Endothelial cell of umbilical vein (primary cell): ENCODE measurements at regions not wholly inside any gene's neighbourhood (a gene's known extent, or its start where the extent isn't known, plus 50 kb on each side); places are given as distances from the start of the nearest gene placed in this dataset.

Experiments used
- BruUV-seq: library from RNA; stranded (reverse); fragments of 400-500 nt; replicated peaks from 2 replicates; lab custom pipeline; 2021; lab: Mats Ljungman, UMichigan
- CTCF ChIA-PET: fragments of 300-600, 350-600 bp; sonication (Branson Sonifier 250); formaldehyde crosslinking; loops from one replicate; lab custom pipeline; 2021; ENCODE audit warnings: antibody characterized with exemption, inconsistent platforms; lab: Charles Lee
- POLR2A ChIA-PET: fragments of 300-600, 350-600 bp; sonication (Branson Sonifier 250); formaldehyde crosslinking; loops from one replicate; lab custom pipeline; 2021; ENCODE audit warnings: antibody characterized with exemption, inconsistent platforms; lab: Charles Lee
- DNase-seq: peaks from one replicate; pipeline ENCODE4 v3.0.0-alpha.2; 2011; ENCODE audit warnings: low read depth, low spot score
- FAIRE-seq: peaks from 2 replicates; lab custom pipeline; 2011; peaks lifted over from hg19 to GRCh38; lab: Jason Lieb, UNC
- H2AFZ ChIP-seq: 2 replicates; pipeline ENCODE4 v1.6.0; 2012; ENCODE audit warnings: low read depth, low read length, control low read depth, inconsistent platforms
- H3K27ac ChIP-seq: 2 replicates; pipeline ENCODE4 v1.5.1; 2011; ENCODE audit warnings: low read depth, mild to moderate bottlenecking, control low read depth, low read length, moderate library complexity; ENCODE audit not compliant: insufficient read depth
- H3K27me3 ChIP-seq, 2 experiments: 2 replicates each; pipeline versions ENCODE4 v1.6.0 to v1.6.1; 2011; ENCODE audit warnings: low read length in 2 of 2, mixed read lengths in 1 of 2; ENCODE audit not compliant: control insufficient read depth in 2 of 2, insufficient read depth in 2 of 2
- H3K36me3 ChIP-seq, 2 experiments: 2 replicates in 1 of 2; 3 replicates in 1 of 2; pipeline ENCODE4 v1.5.1; 2011; ENCODE audit warnings: low read length in 2 of 2, mild to moderate bottlenecking in 1 of 2, moderate library complexity in 1 of 2; ENCODE audit not compliant: control insufficient read depth in 2 of 2, insufficient read depth in 2 of 2; ENCODE audit errors: extremely low read depth in 1 of 2
- H3K4me1 ChIP-seq: 3 replicates; pipeline ENCODE4 v1.5.1; 2011; ENCODE audit warnings: mild to moderate bottlenecking, low read length; ENCODE audit not compliant: control insufficient read depth, insufficient read depth; ENCODE audit errors: extremely low read depth
- H3K4me2 ChIP-seq: 2 replicates; pipeline ENCODE4 v1.6.1; 2011; ENCODE audit warnings: low read length, control low read depth, mixed read lengths; ENCODE audit not compliant: insufficient read depth
- H3K4me3 ChIP-seq, 3 experiments: fragments of 200-600 bp in 1 of 3; sonication (generic), shearing (Covaris generic) in 1 of 3; replicated peaks in 1 of 3; 2 replicates each; pipeline ENCODE4 v1.5.1; 2011 to 2016; ENCODE audit warnings: control low read depth in 3 of 3, low read length in 3 of 3, mild to moderate bottlenecking in 2 of 3, inconsistent platforms in 1 of 3, low read depth in 1 of 3, moderate library complexity in 1 of 3; ENCODE audit not compliant: insufficient read depth in 1 of 3
- H3K79me2 ChIP-seq: 2 replicates; pipeline ENCODE4 v1.6.0; 2012; ENCODE audit warnings: low read length, inconsistent platforms; ENCODE audit not compliant: control insufficient read depth, insufficient read depth
- H3K9ac ChIP-seq: replicated peaks from 2 replicates; pipeline ENCODE3; 2011; ENCODE audit warnings: low read length, control low read depth; ENCODE audit not compliant: insufficient read depth; ENCODE audit errors: extremely low read depth
- H3K9me1 ChIP-seq: replicated peaks from 3 replicates; pipeline ENCODE4 v1.6.0; 2011; ENCODE audit warnings: mild to moderate bottlenecking, low read length; ENCODE audit not compliant: control insufficient read depth, insufficient read depth; ENCODE audit errors: extremely low read depth
- H3K9me3 ChIP-seq: replicated peaks from 2 replicates; pipeline ENCODE4 v1.5.1; 2012; ENCODE audit warnings: low read length, inconsistent platforms; ENCODE audit not compliant: control insufficient read depth, insufficient read depth
- H4K20me1 ChIP-seq: replicated peaks from 2 replicates; pipeline ENCODE3; 2011; ENCODE audit warnings: mild to moderate bottlenecking, low read length; ENCODE audit not compliant: control insufficient read depth, insufficient read depth; ENCODE audit errors: extremely low read depth
- EZH2 ChIP-seq: IDR thresholded peaks from 2 replicates; pipeline ENCODE4 v1.6.1; 2012; ENCODE audit warnings: borderline replicate concordance, low read depth, mild to moderate bottlenecking, moderate library complexity, low read length, inconsistent platforms; ENCODE audit not compliant: severe bottlenecking
- FOS ChIP-seq: IDR thresholded peaks from 2 replicates; pipeline ENCODE4 v1.6.1; 2011; ENCODE audit warnings: mild to moderate bottlenecking, low read length, moderate library complexity, borderline replicate concordance; ENCODE audit not compliant: insufficient read depth
- GATA2 ChIP-seq: IDR thresholded peaks from 2 replicates; pipeline ENCODE4 v1.7.0; 2011; ENCODE audit warnings: low read depth, mild to moderate bottlenecking, moderate library complexity, mixed read lengths, low read length; ENCODE audit not compliant: insufficient read length, insufficient read depth
- JUN ChIP-seq: IDR thresholded peaks from 2 replicates; pipeline ENCODE4 v1.6.1; 2011; ENCODE audit warnings: borderline replicate concordance, low read depth; ENCODE audit not compliant: insufficient read length, insufficient read depth
- MYC ChIP-seq: IDR thresholded peaks from one replicate; pipeline ENCODE4 v1.6.1; 2011; ENCODE audit warnings: mild to moderate bottlenecking, low read depth, low read length
- POLR2A ChIP-seq: IDR thresholded peaks from 2 replicates; pipeline ENCODE4 v1.6.1; 2012; ENCODE audit warnings: low read depth, mild to moderate bottlenecking, control low read depth, low read length
- POLR2AphosphoS5 ChIP-seq: IDR thresholded peaks from 2 replicates; pipeline ENCODE4 v1.6.1; 2012; ENCODE audit warnings: low read depth, mild to moderate bottlenecking, control low read depth, low read length, moderate library complexity; ENCODE audit not compliant: insufficient read depth
- dilution Hi-C: fragments of 300-500 bp; cut with MboI; formaldehyde crosslinking; loops from one replicate; pipeline ENCODE4 v1.15.0; 2019; ENCODE audit warnings: low sequenced_read_pairs; ENCODE audit not compliant: extremely low pct_ligation_motif_present
- intact Hi-C: fragments of 100-400 bp; cut with micrococcal nuclease; formaldehyde crosslinking; loops from one replicate; pipeline ENCODE4 v1.10.0; 2022
- TF ChIP-seq, protein P1 (sequence below), 2 donors: IDR thresholded peaks; 1 replicate in 1 of 2; 2 replicates in 1 of 2; pipeline ENCODE4 v1.5.1; 2011; ENCODE audit warnings: low read length in 2 of 2, mild to moderate bottlenecking in 2 of 2, moderate library complexity in 2 of 2, control low read depth in 1 of 2, inconsistent platforms in 1 of 2, low read depth in 1 of 2; ENCODE audit not compliant: insufficient read depth in 1 of 2; ENCODE audit errors: extremely low read depth in 1 of 2
- TF ChIP-seq, protein P2 (sequence below): IDR thresholded peaks from 2 replicates; pipeline ENCODE4 v1.6.1; 2011; ENCODE audit not compliant: insufficient read depth, insufficient read length

DNA sequence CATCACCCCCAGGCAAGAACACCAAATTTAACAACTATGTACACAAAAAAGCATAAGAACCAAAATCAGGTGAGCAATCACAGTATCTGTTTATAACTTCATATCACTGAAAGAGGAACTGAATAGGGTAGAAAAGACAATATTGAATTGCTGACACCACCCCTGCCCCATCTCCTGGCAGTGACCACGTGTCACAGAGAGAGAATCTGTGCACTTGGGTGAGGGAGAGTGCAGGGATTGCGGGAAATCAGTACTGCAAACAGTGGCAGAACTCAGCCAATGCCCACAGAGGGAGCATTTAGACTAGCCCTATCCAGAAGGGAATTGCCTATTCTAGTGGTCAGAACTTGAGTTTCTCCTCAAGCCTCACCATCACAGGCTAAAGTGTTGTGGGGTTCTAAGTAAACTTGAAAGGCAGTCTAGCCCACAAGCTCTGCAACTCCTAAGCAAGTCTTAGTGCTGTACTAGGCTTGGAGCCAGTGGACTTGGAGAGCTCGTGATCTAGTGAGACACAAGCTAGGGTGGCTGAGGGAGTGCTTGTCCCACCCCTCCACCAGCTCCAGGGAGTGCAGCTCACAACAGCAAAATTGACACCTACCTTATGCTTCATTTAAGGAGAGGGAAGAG, 82.8 kb upstream of the PTH start:
- dilution Hi-C loops = no loop called here
- no peak overlapping the region for H3K4me3 ChIP-seq
- ChIA-PET POLR2A (no interaction called here), CTCF (no interaction called here)
- H3K36me3 ChIP-seq = no peaks in the 10 kb centered on the region
- H2AFZ ChIP-seq = no peak overlapping the region
- BruUV-seq = no TSS peak
- no peaks in the 10 kb centered on the region for H3K4me1 ChIP-seq
- no peaks in the 10 kb centered on the region for H3K9me3 ChIP-seq
- no peaks in the 10 kb centered on the region for H3K27me3 ChIP-seq
- H3K79me2 ChIP-seq = no peaks in the 10 kb centered on the region
- intact Hi-C loops = no loop called here
- TF ChIP-seq FOS (no peak), GATA2 (no peak), EZH2 (no peak), JUN (no peak), POLR2AphosphoS5 (no peak), MYC (no peak), POLR2A (no peak)
- TF ChIP-seq, protein P1, sequence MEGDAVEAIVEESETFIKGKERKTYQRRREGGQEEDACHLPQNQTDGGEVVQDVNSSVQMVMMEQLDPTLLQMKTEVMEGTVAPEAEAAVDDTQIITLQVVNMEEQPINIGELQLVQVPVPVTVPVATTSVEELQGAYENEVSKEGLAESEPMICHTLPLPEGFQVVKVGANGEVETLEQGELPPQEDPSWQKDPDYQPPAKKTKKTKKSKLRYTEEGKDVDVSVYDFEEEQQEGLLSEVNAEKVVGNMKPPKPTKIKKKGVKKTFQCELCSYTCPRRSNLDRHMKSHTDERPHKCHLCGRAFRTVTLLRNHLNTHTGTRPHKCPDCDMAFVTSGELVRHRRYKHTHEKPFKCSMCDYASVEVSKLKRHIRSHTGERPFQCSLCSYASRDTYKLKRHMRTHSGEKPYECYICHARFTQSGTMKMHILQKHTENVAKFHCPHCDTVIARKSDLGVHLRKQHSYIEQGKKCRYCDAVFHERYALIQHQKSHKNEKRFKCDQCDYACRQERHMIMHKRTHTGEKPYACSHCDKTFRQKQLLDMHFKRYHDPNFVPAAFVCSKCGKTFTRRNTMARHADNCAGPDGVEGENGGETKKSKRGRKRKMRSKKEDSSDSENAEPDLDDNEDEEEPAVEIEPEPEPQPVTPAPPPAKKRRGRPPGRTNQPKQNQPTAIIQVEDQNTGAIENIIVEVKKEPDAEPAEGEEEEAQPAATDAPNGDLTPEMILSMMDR (IDR thresholded peaks at IDR 0.05; ENCODE audit: extremely low read depth in 1 of 2, insufficient read depth in 1 of 2, low read depth in 1 of 2, low read length in 2 of 2) = no peak
- TF ChIP-seq, protein P2, sequence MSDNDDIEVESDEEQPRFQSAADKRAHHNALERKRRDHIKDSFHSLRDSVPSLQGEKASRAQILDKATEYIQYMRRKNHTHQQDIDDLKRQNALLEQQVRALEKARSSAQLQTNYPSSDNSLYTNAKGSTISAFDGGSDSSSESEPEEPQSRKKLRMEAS = no peak
- H4K20me1 ChIP-seq = no peaks in the 10 kb centered on the region
- H3K4me2 ChIP-seq = no peak overlapping the region
- DNase-seq = no peak
- no peaks in the 10 kb centered on the region for H3K9me1 ChIP-seq
- no peak for FAIRE-seq
- no peak overlapping the region for H3K27ac ChIP-seq
- no peak overlapping the region for H3K9ac ChIP-seq
